ENCODE measurements at regions not wholly inside any gene's neighbourhood (a gene's known extent, or its start where the extent isn't known, plus 50 kb on each side); places are given as distances from the start of the nearest gene placed in this dataset.

DNA sequence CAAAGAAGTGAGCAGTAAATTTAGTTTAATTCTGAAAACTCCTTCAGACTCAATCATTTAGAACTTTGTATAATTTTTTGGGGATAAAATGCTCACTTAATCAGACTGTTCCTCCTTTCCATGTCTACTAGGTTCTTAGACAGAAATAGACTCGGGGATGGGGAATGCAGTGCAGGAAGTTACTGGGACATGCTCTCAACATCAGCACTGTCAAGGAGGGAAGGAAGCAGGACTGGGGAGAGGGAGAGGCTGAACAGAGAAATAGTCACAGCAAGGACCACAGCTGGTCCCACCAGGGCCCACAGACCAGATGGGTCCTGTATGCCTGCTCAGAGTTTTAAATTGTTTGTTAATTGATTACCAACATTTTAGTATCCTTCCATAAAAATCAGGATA, 310.1 kb upstream of the MSX2 start:
- no peak for DNase-seq

DNA sequence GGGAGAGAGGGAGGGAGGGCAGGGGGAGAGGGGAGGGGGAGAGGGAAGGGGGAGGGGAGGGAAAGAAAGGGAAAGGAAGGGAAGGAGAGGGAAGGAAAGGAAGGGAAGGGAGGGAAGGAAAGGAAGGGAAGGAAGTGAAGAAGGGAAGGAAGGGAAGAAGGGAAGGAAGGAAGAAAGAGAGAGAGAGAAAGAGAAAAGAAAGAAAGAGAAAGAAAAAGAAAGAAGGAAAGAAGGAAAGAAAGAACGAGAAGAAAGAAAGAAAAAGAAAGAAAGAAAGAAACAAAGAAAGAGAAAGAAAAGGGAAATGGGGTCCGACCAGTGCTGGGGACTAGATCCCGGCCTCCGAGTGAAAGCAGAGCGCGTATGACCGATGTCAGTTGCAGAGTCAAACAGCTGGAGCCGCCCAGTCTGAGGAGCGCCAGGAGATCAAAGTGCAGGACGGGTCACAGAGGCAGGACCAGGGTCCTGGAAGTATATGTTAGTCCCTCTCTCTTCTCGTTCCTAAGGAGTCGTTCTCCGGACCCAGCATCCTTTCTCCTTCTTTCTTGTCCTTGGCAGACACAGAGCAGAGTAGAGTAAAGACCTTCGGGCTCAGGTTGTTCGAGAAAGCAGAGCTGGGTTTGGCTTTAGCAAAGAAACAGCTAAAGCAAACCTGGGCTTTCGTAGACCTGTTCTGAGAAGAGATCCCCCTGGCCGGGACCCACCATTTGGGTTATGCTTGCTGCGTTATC, 305.4 kb upstream of the MSX2 start:
- no peak for DNase-seq

DNA sequence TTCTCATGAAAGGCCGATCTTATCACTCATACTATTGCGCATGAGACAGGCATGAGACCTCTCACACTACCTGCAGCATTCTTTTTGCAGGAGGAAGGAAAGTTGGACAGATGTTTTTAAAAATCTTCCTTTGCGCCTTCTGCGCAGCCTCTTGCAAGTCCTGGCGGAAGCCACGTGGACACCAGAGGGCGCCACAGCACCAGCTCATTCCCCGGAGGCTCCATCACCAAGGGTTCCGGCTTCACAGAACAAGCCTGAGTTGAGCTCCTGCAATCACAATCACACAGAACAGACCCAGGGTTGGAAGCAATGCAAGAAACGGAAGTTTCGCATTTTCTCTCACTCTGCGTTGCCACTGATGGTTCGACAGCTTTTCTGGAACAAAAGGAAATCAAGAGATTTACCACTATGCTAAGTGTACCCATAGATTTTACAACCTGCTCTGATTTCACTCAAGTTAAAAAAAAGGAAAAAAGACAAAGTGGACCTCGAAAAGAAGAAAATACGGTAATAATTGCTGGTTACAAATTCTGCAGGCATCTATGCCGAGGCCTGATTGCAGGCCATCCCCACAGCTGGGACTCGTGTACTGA, 304.7 kb upstream of the MSX2 start:
- DNase-seq: peak; percentile 74

DNA sequence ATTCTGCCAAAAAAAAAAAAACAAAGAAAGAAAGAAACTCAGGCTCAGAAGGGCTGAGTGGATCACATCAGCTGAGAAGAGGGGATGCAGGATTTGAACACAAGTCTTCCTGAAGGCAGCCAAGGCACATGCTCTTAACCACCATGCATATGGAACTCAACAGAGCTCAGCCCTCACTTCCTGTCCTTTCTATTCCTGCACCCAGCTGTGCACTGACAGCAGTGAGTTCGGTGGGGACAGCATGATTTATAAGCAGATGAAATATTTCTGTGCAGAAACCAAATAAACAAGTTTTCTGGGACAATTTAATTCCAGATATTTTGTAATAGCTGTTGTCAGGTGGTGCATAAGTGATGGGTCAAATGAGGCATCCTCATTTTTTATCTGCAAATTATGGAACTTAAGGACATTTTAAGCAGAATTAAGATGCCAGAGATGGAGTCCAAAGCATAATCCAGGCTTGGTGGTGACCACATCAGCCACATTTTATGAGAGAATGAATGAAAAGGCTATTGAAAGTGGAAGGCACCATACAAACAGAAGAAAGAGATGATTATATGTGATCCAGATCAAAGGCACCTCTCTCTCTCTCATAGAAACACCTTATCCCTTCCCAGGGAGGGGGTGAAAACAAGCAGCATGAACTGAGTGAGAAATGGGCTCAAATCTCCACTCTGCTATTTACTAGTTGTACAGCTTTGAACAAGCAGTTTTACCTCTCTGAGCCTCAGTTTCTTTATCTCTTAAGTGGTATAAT, 303.6 kb upstream of the MSX2 start:
- no peak for DNase-seq

DNA sequence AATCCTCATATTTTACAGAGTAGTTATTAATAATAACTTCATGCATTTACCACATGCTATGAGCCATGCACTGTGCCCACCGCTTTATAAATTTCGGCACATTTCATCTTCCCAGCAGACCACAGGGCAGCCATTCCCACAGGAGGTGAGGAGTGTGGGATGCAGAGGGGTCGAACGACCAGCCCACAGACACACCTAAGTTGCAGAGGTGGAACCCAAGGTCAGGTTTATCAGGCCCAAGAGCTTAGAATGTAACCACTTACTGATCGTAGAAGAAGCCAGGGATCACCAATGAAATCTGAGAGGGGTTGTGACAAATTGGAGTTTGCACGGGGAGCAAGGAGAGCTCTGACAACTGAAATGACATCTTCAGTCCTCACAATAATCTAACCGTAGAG, 303.0 kb upstream of the MSX2 start:
- DNase-seq: no peak

DNA sequence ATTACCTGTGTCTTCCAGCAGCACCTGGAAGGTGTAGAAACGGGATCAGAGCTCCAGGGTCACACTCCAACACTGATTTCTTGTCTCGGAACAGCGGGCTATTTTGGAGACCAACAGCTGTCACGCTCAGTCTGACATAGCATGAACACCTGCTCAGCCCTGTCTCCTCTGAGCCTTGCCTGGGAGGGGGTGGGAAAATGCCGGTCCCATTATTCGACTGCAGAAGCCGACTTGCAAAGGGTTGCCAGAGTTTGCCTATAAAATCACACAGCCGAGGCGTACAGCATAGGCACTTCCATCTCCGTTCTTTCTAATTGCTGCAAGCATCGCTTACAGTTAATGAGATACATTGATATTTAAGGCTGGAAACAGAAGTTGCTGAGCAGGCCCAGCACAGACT, 300.8 kb upstream of the MSX2 start:
- DNase-seq: no peak

DNA sequence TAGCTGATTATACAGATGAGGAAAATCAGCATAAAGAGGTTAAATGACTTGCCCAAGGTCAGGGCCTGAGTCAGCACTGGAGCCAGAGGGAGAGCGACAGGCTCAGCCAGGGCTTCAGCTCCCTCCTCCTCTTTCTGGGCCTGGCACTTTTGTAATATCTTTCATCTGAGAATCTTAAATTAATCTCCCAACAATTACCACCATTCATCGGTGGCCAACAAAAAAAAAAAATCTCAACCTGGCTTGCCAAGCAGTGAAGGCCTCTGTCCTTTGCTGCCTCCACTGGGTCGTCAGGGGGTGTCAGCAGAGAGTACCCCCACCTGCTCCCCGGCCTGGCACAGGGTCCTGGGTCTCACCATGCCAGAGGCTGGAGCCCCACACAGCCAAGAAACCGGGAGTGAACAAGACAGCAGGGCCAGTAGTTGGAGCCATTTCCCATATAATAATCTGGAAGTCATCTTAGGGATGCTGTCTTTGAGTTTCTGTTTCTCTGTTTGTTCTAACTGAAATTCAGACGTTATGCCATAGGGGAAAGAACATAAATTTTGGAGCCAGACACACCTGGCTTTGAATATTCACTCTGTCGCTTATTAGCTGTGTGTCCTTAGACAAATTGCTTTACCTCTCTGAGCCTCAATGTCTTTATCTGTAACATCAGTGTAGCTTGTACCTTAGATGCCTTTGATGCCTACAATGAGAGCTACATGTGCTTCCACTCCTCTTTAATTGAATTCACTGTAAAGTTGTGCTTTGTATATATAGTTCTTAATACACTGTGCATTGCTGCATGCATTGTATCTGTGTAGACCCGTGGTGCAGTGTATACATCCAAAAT, 299.9 kb upstream of the MSX2 start:
- DNase-seq: no peak

DNA sequence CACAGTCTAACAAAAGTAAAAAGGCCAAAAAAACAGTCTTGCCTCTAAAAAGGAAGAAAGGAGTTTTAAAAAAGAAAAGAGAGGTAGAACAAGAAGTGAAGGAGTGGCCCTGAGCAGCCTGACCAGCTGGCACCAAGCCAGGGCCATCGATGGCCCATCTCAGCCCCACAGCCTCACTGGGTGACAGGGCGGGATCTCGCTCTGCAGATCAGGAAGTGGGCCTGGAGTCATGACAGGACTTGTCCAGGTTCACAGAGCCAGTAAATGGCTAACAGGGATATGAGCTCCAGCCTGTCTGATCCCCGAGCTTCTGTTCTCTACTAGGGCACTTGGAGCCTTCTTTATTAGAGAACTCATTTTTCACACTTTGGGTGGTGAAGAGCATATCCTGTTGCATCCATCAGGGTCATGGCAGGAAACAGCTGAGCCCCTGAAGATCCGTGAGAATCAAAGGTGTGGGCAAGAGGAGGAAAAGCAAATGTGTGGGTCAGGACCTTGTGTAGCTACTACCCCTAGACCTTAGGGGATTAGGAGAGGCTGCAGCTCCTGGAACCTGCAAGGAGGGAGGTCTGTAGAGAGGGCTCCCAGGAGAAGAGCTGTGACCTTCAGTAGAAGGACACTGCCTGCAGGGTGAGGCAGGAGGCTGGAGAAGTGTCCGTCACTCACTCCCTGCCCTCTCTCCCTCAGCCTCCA, 299.0 kb upstream of the MSX2 start:
- DNase-seq: no peak

DNA sequence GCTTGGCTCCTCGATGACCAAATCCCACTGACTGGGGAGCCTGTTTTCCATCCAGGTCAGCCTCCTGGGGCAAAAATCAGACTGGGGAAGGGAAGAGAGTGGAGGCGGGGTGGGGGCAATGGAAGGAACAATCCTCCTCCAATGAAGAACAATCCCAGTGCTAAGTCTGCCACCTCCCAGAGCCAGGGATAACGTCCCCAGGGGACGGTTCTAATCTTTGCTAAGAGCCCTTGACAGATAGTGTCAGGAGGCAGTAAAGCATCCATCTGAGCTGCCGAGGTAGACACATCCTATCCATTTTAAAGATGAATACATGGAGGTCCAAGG, 298.5 kb upstream of the MSX2 start:
- no peak for DNase-seq

DNA sequence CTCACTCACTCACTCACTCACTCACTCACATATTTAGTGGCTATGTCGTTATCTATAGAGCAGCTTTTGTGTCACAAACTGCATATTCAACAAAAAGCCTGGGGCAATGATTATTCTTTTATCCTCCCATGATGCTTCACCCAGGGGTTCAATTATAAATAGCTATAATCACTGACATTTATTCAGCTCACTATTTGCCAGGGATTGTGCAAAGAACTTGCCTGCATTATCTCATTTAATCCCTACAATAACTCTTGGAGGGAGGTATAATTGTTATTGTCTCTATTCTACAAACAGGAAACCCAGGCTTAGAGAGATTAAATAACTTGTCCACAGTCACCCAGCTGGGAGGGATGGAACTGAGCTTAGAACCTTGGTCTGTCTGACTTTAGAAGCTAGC, 298.0 kb upstream of the MSX2 start:
- no peak for DNase-seq

DNA sequence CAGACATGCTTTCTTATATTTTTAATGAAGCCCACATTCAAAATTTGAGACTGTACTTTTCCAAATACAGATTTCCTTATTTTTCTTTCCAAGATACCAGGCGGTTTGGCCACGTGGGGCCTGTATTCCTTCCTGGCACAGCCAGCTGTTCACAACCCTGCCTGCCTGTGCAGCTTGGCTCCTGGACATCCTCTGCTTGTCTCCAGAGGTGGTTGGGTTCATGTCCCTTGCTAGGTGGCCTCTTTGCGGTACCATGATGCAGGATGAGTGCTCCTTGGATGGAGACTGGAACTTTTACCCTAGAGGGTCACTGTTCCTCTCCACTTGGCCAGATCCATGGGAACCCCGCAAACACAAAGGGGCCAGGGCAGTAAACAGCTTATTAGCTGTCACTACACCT, 297.5 kb upstream of the MSX2 start:
- no peak for DNase-seq

DNA sequence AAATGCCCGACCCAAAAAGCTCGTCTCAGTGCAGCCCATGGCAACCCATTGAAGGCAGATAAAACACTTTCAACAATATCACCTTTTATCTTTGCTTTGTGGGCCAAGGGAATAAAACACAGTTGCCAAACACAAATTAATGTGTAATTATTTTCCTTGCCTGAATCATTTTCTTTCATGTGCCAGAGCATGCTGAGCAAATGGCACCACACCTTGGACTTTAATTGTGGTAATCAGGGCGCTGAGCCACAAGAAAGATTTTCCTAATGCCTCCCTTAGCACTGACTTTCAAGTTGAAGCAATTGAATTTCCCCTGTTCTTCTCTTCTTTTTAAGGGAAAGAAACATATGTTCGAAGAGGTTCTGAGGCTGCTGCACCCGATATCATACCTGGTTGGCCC, 297.1 kb upstream of the MSX2 start:
- DNase-seq: no peak

DNA sequence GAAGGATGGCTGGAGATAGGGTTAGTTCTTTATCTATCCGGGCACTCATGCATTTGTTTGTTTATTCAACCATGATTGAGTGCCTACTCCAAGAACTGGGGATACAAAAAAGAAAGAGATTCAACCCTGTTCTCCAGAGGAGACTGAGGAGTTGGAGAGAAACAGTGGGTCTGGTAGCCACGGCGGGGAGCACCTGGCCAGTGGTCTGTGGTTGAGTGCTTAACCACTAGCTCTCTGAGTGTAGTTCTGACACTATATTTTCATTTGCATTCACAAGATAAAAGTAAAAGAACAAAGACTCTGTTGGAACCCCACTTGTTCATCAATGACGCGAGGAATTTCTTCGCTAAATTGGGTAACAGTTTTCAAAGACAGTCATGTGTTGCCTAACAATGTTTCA, 295.5 kb upstream of the MSX2 start:
- no peak for DNase-seq

DNA sequence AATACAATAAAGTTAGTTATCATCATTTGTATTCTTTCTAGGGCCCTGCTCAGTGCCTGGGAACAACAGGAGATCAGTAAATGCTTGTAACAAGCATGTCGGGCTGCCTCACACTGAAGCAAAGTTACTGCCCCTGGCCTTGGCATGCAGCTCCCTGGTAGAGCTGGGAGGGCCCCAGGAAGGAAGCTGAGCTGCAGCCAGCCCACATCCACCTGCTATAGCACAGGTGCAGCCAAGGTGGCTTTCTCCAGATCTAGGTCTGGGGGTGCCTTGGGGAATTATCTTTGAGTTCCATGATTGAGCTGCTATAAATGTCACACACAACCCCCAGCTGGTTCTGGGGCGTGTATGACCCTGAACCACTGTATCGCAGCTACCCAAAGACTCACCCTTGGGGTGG, 293.4 kb upstream of the MSX2 start:
- no peak for DNase-seq

DNA sequence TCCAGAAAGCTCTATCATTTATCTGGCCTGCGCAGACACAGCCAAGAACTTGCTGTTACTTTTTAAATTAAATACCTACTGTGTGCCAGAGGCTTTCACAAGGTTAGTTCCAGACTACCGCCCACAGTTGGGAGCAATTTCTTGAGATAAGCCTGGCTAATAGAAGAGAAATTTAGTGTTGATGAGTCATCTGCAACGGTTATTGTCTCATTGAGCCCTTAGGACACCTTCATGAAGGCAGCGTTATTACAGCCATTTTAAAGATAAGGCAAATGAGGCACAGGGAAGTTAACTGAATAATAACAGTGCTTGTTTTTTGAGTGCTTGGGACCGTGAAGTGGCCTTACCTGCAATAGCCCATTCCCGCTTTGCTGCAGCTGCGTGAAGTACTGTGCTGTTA, 292.9 kb upstream of the MSX2 start:
- no peak for DNase-seq

DNA sequence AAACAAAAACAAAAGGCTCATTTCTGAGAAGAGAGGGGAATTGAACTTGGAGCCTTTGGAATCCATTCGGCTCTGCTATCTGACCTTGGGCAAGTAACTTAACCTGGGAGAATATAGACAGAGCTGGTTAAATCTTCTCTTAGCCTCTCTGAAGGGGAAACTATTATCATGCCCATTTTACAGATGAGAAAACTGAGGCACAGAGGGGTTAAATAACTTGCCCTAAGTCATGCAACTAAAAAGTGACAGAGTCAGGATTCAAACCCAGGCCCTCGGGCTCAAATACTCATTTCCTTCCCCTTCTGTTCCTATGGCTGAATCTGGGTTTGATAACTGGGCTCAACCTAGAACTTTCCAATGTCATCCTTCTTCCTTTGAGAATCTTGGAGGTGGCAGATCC, 291.3 kb upstream of the MSX2 start:
- DNase-seq: no peak

DNA sequence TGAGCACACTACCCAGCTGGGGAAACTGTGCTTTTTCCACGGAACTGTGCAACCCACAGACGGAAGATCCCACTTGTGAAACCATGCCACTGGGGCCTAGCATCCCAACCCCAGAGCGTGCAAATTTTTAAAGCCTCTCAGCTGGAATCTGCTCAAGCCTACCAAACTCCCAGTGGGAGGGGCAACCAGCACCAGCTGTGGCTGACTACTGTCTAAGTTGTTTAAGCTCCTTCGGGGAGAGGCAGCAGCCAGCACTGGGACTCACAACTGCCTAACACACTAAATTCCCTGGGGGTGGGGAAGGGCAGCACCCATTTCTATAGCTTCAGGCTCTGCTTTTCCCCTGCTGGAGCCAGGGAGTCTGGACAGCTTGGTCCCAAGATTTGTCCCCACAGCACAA, 287.6 kb upstream of the MSX2 start:
- no peak for DNase-seq

DNA sequence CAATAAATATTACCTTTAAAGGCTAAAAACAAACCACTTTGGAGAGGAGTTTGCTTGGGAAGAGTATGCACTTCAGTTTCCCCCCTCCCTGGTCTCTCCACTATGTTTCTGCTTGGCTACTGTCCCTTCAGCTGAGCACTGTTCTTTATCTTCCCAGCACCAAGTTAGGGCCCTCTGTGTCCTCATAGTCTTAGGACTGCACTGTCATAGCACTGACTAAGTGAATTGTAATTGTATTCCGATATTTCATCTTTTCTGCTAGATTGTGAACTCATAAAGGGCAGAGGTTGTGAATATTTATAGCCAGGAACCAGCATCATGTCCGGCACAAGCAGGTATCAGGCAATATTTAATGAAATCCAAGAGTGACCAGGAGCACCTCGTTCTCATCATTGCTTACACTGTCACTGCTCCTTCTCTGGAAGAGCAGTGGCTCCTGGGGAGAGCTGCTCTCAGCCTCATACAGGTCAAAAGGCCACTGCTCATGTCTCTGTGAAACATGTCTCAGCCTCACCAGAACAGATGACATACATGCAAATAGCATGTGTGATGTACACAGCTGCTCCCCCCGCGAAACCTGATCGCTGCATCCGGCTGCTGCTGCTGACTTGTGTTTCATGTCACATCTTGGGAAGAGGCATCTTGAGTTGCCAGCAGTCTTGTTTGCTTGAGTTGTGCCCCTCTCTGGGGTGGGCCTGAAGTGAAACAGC, 279.7 kb upstream of the MSX2 start:
- DNase-seq: no peak

DNA sequence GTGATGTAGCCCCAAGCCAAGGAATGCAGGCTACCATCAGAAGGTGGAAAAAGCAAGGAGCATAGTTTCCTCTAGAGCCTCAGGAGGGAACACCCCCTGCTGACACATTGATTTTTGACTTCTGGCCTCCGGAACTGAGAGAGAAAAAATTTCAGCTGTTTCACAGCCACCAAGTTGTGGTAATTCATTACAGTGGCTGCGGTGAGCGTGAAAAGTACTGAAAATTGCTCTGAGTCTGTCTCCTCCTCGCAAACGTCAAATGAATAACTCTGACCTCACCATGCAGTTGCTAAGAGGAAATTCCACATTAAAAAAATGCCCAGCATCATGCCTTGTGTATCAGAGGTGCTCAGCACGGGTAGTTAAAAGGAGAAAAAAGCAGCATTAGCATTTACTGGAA, 277.9 kb upstream of the MSX2 start:
- DNase-seq: no peak

DNA sequence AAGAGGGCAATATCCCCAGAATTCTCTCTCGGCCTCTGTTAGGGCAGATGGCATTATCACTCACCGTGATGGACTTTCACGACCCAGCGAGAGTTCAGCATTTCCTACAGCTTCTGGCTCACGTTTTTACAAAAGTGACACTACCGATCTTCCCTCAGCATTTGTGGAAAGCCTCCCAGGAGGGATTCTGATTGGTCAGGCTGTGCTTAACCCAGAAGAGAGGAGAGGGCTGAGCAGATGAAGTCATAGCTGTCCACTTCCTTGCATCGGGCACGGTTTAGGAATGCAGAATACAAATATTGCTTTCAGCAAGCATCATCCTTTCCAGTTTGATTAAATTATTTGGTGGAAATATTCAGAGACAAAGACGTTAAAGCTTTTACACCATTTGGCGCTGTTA, 277.4 kb upstream of the MSX2 start:
- DNase-seq: no peak

DNA sequence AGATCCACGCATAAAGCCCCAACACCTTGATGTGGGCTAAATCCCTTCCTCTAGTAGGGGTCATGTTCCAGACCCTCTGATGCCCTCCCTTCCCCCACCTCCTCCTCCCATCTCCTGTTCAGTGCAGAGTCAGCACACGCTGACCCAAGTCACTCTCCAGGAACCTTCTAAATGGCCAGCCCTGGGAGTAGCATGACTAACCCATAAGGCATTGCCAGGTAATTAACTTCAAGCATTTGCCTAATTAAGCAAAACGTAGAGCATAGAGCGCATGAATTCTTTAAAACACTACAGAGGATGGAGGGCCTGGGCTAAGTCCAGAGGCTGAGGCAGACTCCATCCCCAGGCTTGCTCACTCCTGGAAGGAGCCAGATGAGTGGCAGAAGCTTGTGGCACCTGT, 276.3 kb upstream of the MSX2 start:
- no peak for DNase-seq

DNA sequence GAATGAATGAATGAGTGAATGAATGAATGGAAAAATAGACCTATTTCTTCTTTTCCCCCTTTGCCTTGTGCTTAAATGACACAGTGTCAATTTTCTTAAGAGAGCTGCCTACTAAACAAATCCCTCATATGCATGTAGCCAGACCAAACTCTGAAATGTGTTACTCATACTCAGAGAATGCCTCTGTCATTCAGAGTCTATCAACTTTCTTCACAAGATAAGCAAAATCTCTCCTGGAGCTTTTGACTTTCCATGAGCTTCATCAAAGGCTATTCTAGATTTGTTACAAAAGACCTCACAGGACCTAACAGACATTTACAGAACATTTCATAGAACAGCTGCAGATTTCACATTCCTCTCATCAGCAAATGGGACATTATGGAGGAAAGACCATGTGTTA, 275.7 kb upstream of the MSX2 start:
- DNase-seq: no peak
